ENCODE measurements at regions not wholly inside any gene's neighbourhood (a gene's known extent, or its start where the extent isn't known, plus 50 kb on each side); places are given as distances from the start of the nearest gene placed in this dataset.
A peak's percentile ranks its signal among the peaks of the same experiment; 100 is the strongest.
"Not testable (repeated sequence)": the region's sequence is repeated elsewhere in the genome, so short reads cannot be mapped to it uniquely, and the experiment has no call there.

- DNase-seq (ENCODE audit: low read depth) = no peak
These were observed 171.3 kb upstream of the NTF3 start for GRCh38 chr12:5260591-5261086.

GRCh38 chr12:5262450-5262849, 169.5 kb upstream of the NTF3 start:
- peak; percentile 74 for DNase-seq (ENCODE audit: low read depth)

- DNase-seq (ENCODE audit: low read depth) = peak; percentile 78
These were observed 169.0 kb upstream of the NTF3 start for GRCh38 chr12:5262885-5263284.

- DNase-seq (ENCODE audit: low read depth) = no peak
These were observed 167.9 kb upstream of the NTF3 start for GRCh38 chr12:5264006-5264405.

GRCh38 chr12:5267603-5268423, 164.1 kb upstream of the NTF3 start:
- no peak for DNase-seq (ENCODE audit: low read depth)

- no peak for DNase-seq (ENCODE audit: low read depth)
These were observed 163.3 kb upstream of the NTF3 start for GRCh38 chr12:5268424-5269210.

GRCh38 chr12:5269846-5270245, 162.1 kb upstream of the NTF3 start:
- no peak for DNase-seq (ENCODE audit: low read depth)

GRCh38 chr12:5272018-5272785, 159.7 kb upstream of the NTF3 start:
- no peak for DNase-seq (ENCODE audit: low read depth)

GRCh38 chr12:5273709-5274108, 158.2 kb upstream of the NTF3 start:
- DNase-seq (ENCODE audit: low read depth) = no peak

- DNase-seq (ENCODE audit: low read depth) = no peak
These were observed 155.5 kb upstream of the NTF3 start for GRCh38 chr12:5276327-5276880.

- no peak for DNase-seq (ENCODE audit: low read depth)
These were observed 151.8 kb upstream of the NTF3 start for GRCh38 chr12:5280086-5280485.

- DNase-seq (ENCODE audit: low read depth) = not testable (repeated sequence)
These were observed 141.5 kb upstream of the NTF3 start for GRCh38 chr12:5290368-5290767.

GRCh38 chr12:5292651-5293050, 139.3 kb upstream of the NTF3 start:
- no peak for DNase-seq (ENCODE audit: low read depth)

- DNase-seq (ENCODE audit: low read depth) = no peak
These were observed 138.1 kb upstream of the NTF3 start for GRCh38 chr12:5293773-5294172.

- no peak for DNase-seq (ENCODE audit: low read depth)
These were observed 137.4 kb upstream of the NTF3 start for GRCh38 chr12:5294274-5295070.

GRCh38 chr12:5295151-5295550, 136.8 kb upstream of the NTF3 start:
- no peak for DNase-seq (ENCODE audit: low read depth)

- no peak for DNase-seq (ENCODE audit: low read depth)
These were observed 135.9 kb upstream of the NTF3 start for GRCh38 chr12:5295996-5296395.

GRCh38 chr12:5301539-5301938, 130.4 kb upstream of the NTF3 start:
- no peak for DNase-seq (ENCODE audit: low read depth)

- peak; percentile 24 for DNase-seq (ENCODE audit: low read depth)
These were observed 126.5 kb upstream of the NTF3 start for GRCh38 chr12:5305425-5305824.

- no peak for DNase-seq (ENCODE audit: low read depth)
These were observed 125.9 kb upstream of the NTF3 start for GRCh38 chr12:5305886-5306545.
